GM13977 (cell line): ENCODE measurements at regions not wholly inside any gene's neighbourhood (a gene's known extent, or its start where the extent isn't known, plus 50 kb on each side); places are given as distances from the start of the nearest gene placed in this dataset.

Experiments
- DNase-seq: peaks from one replicate; pipeline ENCODE4 v3.0.0; 2012; ENCODE audit warnings: low spot score
- in situ Hi-C: fragments of 300-500 bp; cut with MboI; formaldehyde crosslinking; loops from one replicate; pipeline ENCODE4 v1.12.0; 2022; ENCODE audit warnings: low sequenced_read_pairs, low pct_unique_long_range_greater_than_20kb, mixed read lengths, inconsistent platforms; ENCODE audit not compliant: unreplicated experiment
- TF ChIP-seq, protein P1 (sequence below): IDR thresholded peaks from 2 replicates; pipeline ENCODE4 v1.5.1; 2012; ENCODE audit warnings: mild to moderate bottlenecking, control low read depth; ENCODE audit not compliant: insufficient read depth; ENCODE audit errors: extremely low read depth, missing control alignments

DNA sequence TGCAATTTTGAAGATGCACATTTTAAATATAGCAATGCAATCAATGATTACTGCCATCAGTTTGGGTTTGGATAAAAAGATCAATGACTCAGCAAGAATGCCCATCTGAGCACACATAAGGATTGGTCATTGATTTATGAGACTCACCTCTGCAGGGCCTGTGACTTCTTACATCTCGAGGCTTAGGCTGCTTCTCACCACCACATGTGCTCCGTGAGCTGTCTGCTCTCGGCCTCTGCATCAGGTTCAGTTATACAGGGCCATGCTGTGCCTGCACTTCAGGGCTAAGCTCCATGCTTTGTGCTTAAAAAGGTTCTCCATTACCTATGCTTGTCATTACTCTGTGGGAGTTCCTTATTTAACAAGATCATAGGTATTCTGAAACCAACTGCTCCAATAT lies 887.5 kb downstream of the DIPK2A start:
- in situ Hi-C loops: no loop called here
- no peak for DNase-seq
- TF ChIP-seq, protein P1, sequence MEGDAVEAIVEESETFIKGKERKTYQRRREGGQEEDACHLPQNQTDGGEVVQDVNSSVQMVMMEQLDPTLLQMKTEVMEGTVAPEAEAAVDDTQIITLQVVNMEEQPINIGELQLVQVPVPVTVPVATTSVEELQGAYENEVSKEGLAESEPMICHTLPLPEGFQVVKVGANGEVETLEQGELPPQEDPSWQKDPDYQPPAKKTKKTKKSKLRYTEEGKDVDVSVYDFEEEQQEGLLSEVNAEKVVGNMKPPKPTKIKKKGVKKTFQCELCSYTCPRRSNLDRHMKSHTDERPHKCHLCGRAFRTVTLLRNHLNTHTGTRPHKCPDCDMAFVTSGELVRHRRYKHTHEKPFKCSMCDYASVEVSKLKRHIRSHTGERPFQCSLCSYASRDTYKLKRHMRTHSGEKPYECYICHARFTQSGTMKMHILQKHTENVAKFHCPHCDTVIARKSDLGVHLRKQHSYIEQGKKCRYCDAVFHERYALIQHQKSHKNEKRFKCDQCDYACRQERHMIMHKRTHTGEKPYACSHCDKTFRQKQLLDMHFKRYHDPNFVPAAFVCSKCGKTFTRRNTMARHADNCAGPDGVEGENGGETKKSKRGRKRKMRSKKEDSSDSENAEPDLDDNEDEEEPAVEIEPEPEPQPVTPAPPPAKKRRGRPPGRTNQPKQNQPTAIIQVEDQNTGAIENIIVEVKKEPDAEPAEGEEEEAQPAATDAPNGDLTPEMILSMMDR: no peak

DNA sequence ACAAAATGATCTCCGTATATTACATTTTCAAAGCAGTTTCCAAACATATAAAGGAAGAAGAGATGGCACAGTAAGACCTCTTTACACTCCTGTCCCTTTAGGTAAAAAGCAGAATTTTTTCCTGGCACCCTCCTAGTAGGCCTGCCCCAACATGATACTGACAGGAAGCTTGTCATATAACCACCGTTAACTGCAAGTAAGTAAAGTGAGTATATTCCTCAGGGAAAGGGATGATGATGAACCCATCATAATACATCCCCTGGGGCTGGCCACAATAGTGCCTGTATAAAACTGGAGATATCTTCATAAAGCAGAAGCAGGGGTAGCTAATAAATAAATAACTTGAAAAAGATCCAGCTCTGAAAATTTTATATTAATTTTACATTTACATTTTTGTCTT lies 893.0 kb downstream of the DIPK2A start:
- in situ Hi-C loops: no loop called here
- TF ChIP-seq, protein P1: no peak
- no peak for DNase-seq

DNA sequence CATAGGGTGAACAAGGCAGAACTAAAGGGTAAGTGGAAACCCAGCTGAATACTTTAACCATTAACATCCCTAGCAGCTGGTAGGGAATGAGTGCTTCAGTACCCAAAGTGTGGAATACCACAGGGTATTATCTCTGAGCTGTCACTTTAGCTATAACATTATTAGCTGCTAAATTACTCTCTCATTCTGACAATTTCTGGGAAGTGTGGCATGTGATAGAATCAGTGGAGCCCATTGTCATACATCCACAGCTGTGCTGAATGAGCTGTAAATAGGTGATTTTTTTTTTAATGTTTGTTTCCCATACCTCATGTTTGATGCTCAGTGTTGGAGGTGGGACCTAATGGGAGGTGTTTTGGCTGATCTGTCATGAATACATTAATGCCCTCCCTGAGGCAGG lies 894.3 kb downstream of the DIPK2A start:
- in situ Hi-C loops: no loop called here
- TF ChIP-seq, protein P1: no peak
- no peak for DNase-seq

DNA sequence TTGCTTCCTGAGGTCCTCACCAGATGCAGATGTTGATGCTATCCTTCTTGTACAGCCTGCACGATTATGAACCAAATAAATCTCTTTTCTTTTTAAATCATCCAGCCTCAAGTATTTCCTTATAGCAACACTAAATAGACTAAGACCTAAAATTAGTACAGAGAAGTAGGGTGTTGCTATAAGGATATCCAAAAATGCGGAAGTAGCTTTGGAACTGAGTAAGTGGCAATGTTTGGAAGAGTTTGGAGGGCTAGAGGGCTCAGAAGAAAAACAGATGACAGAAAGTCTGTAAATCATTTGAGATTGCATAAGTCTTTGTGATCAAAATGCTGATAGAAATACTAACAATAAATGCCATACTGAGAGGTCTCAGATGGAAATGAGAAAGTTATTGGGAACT lies 894.9 kb downstream of the DIPK2A start:
- TF ChIP-seq, protein P1: no peak
- DNase-seq: no peak
- in situ Hi-C loops: no loop called here

DNA sequence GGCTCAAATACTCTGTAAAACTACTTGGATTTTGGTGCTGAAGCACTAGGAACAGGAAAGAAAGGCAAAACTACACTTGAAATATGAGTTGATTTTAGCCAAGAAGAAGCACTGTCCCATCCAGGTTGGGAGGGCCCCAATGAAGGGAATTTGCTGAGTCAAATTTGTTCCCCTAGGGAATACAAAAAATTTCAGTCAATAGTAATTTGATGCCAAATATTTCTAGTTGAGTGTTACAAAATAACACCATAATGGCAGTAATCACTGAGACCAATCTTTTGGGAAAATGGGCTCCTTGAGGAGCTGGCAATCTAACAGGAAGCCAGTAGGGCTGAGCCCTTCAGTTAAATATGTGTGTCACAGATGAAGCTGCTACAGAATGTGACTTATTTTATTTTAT lies 896.9 kb downstream of the DIPK2A start:
- TF ChIP-seq, protein P1: no peak
- in situ Hi-C loops: no loop called here
- DNase-seq: no peak

DNA sequence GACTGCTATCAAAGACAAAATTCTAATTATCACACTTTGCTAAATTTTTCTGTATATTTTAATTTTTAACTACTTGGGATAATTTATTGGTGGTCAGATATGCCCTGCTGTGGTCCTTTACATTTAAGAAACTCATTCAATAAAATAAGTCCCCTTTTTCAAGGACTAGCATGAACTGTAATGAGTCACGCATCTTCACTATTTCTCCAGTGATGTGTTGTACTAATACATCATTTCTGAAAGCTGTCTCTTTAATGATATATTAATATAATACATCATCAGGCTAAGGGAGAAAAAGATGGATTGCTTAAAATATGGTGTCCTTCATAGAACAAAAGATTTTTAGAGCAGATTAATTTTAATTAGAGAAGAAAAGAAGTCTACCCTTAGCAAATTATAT lies 901.4 kb downstream of the DIPK2A start:
- in situ Hi-C loops: no loop called here
- DNase-seq: no peak
- TF ChIP-seq, protein P1: no peak

DNA sequence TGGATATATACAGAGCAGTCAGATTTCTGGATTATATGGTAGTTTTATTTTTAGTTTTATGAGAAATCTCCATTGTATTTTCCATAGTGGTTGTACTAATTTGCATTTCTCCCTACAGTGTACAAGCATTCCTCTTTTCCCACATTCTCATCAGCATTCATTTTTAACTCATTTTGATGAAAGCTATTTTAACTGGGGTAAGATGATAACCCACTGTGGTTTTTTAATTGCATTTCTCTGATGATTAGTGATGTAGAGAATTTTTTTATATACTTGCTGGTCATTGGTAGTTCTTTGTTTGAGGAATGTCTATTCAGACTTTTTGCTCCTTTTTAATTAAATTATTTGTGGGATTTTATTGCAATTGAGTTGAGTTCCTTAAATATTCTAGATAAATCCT lies 903.6 kb downstream of the DIPK2A start:
- DNase-seq: no peak
- in situ Hi-C loops: no loop called here
- TF ChIP-seq, protein P1: no peak
